Kidney capillary endothelial cell (primary cell): ENCODE measurements at regions not wholly inside any gene's neighbourhood (a gene's known extent, or its start where the extent isn't known, plus 50 kb on each side); places are given as distances from the start of the nearest gene placed in this dataset.
"Not testable (repeated sequence)": the region's sequence is repeated elsewhere in the genome, so short reads cannot be mapped to it uniquely, and the experiment has no call there.

Experiments
- DNase-seq: peaks from one replicate; pipeline ENCODE4 v3.0.0-alpha.2; 2018; ENCODE audit warnings: low spot score

- not testable (repeated sequence) for DNase-seq
Observed at GRCh38 chr1:120465900-120466299, 51.1 kb downstream of the NBPF8 start.

GRCh38 chr1:120477663-120478062, 62.8 kb downstream of the NBPF8 start:
- DNase-seq: not testable (repeated sequence)

DNA sequence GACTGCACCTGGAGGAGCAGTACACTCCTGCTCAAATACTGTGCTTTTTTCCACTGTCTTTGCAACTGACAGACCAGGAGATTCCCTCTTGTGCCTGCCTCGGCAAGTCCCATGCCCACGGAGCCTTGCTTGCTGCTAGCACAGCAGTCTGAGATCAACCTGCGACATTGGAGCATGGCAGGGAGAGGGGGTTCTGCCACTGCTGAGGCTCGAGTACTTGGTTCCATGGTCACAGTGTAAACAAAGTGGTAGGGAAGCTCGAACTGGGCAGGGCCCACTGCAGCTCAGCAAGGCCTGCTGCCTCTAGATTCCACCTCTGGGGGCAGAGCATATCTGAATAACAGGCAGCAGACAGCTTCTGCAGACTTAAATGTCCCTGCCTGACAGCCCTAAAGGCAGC, 63.6 kb downstream of the NBPF8 start:
- not testable (repeated sequence) for DNase-seq

- DNase-seq: not testable (repeated sequence)
Observed at GRCh38 chr1:120487542-120487941, 72.7 kb downstream of the NBPF8 start.

DNA sequence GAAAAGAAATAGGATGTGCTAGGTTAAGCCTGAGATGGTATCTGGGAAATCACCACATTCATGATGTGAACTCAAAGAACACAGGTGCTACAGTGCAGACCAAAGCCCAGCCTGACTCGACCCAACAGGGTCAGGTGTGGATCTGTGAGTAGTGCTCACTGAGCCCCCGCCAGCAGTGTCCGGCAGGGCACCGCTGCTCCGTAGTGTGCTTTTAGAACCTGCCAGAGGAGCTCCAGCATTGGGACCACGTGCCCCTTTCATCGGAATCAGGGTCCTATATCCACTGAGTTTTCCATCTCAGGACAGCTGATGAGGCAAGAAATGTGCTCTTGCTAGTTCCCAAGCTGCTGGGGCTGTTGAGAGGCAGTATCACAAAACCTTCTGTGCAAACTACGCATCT, 74.4 kb downstream of the NBPF8 start:
- not testable (repeated sequence) for DNase-seq

DNA sequence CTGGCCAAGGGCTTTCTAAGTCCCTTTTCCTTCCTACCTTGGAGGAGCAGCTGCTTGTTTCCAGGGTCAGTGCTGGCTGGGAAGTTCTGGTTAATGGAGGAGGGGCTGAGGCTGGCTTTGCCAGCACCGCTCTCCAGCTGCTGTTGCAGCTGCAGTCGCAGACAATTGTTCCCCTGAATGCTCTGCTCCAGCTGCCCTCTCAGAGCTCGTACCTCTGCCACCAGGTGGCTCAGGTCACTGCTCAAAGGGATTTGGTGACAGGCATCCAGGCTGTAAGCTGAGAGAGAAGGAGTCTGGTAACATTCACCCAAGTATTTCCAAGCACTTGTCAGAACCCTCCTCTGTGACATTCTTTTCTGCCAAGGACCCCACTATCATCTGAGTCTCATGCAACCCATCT, 82.3 kb downstream of the NBPF8 start:
- DNase-seq: not testable (repeated sequence)

DNA sequence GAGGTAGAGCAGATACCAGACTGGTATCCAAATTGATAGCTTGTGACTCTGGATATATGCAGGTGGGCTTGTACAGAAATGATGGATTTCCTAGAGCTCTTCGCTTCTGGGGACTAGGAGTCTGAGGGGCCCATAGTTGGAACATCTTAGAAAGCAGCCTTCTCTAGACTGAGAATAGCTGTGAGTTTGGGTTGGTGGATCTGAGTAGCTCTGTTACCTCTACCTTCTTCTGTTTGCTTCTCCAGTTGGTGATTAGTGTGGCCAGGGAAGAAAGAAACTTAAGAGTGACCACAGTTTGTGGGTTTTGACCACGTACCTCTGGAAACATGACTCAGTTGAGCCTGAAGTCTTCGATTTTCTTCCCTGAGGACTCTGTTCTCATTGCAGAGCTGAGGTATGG, 88.4 kb downstream of the NBPF8 start:
- not testable (repeated sequence) for DNase-seq

GRCh38 chr1:120506352-120506751, 91.5 kb downstream of the NBPF8 start:
- DNase-seq: not testable (repeated sequence)

DNA sequence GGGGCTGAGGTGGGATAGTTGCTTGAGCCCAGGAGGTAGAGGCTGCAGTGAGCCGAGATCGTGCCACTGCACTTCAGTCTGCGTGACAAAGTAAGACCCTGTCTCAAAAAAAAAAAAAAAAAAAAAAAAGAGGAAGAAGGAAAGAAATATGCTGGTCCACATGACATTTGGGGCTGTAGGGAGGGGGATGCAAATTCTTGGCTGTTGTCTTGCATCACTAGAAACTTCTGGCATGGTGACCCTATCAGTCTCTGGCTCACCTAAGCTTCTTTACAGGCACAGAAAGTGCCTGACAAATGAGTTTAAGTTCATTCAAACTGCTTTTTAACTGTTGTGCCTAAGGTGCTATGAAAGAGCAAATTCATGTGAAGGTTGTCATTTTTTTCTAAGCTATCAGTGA, 93.5 kb downstream of the NBPF8 start:
- DNase-seq: not testable (repeated sequence)

GRCh38 chr1:120509258-120509657, 94.4 kb downstream of the NBPF8 start:
- not testable (repeated sequence) for DNase-seq

GRCh38 chr1:120513099-120513498, 98.3 kb downstream of the NBPF8 start:
- not testable (repeated sequence) for DNase-seq

DNA sequence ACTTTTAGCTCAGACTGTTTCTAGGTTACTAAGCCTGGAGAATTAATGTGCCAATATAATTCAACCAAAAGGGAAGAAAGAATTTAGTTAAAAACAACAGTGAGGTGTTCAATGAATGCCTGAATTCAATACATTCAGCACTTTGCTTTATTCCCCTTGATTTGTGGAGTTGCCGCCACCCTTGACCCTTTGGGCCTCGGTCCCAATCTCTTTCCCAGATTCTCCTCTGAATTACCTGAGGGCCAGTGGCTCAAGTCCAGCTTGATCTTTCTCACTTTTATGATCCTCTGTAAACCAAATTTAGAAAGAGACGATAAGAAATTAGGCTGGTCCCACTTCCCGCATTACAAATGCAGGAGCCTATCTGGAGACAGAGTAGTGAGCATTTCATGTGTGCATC, 98.7 kb downstream of the NBPF8 start:
- DNase-seq: not testable (repeated sequence)

DNA sequence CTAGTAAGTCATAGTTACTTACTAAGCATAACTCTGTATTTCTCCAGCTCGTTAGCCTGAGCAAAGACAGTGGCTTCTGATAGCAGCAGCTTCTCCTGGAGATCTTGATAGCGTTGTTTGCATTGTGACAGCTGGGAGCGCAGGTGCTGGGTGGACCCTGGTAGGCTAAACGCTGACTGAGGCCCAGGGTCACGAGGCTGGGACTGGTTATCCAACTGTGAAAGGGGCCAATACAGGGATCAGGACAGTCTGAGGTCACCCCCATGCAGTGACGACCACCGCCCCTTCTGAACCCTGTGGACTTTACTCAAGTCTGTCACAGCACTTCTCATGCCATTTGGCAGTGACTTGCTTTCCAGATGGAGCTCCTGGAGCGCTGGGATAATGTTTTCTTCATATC, 104.4 kb downstream of the NBPF8 start:
- DNase-seq: not testable (repeated sequence)

DNA sequence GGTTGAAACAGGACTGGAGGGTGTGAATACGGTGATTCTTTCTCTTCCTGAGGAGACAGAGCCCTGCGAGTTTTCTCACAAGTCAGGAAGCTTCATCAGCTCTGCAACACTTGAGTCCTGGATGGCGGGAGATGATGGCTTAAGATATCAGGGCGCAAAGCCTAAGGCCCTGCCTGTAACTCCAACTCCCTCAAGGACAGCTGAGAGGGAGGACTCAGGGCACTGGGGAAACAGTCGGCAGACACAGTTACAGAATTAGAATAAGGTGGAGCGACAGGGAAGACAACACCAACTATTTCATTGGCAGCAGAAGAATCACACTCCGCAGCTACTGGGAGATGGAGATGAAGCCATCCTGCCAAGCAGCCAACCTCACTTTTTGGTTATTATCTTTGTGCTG, 109.6 kb downstream of the NBPF8 start:
- not testable (repeated sequence) for DNase-seq

DNA sequence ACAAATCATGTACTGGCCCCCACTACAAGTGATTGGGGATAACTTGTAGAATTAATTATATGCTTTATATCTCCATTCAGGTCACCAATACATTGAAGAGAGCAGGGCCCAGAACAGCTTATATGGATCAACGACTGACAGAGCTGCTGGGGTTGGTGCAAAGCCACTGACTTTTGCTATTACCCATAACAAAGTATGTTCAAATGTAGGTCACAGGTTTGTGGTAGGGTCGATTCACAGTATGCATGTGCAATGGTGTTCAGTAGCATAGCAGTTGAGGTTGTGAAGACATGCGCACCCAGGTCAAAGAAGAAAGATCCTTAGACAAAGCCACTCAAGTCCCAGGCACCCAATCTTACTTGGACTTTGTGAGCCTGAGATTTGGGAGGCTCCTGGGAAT, 110.6 kb downstream of the NBPF8 start:
- not testable (repeated sequence) for DNase-seq

DNA sequence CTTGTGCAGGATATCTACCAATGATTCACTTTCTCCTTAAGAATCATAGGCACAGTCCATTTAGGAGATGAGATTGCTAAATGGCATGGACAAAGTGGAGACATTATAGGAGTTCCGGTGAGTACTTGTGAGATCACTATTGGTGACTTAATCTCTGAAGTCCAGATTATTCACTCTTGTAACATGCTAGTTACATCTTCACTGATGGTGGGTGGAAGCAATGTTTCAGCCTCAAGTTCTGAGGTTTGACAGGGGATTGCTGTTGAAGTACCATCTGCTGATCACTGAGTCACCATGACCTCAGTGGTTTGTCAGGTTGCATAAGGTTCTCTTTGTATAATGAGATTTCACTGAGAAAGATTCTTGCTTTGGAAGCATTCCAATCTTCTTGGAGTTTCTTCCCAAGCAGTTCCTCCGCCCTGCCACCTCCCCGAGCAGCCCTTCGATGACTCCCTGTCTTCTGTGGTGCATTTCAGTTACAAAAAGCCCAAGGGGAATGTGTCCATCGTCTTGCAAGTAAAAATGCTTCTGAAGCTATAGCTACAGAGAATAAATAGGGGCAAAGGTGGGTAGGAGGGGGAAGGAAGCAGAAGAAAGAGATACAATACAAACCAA, 114.7 kb downstream of the NBPF8 start:
- not testable (repeated sequence) for DNase-seq

DNA sequence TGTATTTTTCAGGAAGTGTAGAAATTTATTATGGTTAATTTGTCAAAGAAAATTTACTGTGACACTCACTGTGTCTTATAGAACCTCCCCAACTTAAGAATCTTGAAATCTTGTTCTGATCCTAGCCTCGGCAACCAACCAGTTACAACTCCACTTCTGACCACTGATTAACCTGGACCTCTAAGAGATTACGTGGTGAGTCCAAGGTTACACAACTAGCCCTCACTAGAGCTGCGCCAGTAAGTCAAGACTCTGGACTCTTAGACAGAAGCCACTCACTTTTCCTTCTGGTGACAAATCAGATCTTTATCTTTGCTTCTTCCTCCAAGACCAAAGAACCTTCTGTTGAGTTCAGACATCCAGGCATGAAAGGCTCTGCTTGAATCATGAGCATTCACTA, 116.6 kb downstream of the NBPF8 start:
- DNase-seq: not testable (repeated sequence)

GRCh38 chr1:120534361-120535047, 119.7 kb downstream of the NBPF8 start:
- DNase-seq: peak; percentile 10

- DNase-seq: peak; percentile 42
Observed at GRCh38 chr1:120535052-120535451, 120.2 kb downstream of the NBPF8 start.

- DNase-seq: not testable (repeated sequence)
Observed at GRCh38 chr1:120541394-120541793, 126.6 kb downstream of the NBPF8 start.

DNA sequence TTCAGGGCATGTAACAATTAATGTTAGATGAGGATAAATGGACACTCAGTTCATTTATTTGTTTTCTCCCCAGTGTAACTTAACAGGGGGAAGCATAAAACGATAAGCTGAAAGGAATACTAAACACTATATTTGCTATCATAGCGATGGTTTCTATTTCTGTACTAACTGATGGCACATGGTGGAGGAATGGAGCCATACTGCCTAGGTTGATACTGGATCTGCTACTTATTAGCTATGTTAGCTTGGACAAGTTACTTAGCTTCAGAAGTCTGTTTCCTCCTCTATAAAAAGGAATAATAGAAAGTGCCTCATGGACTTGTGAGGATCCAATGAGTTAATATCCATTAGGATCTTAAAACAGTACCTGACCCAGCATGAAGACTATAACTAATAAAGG, 127.5 kb downstream of the NBPF8 start:
- not testable (repeated sequence) for DNase-seq

DNA sequence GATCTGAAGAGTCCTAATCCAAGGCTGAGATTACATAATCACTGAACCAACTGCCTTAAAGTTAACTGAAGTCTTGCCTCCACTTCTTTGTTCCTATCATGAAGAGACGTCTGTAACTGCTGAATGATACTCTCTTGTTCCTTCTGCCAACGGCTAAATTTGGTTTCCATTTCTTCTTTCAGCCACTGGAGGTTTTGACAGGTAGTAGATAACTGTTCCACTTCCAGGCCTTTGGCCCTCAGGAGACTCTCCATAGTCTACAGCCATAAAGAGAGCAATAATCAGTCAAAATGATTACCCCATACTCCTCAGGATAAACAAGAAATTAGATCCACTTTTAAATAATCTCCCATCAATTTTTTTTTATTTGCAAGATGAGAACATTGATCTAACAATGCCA, 128.1 kb downstream of the NBPF8 start:
- DNase-seq: not testable (repeated sequence)

DNA sequence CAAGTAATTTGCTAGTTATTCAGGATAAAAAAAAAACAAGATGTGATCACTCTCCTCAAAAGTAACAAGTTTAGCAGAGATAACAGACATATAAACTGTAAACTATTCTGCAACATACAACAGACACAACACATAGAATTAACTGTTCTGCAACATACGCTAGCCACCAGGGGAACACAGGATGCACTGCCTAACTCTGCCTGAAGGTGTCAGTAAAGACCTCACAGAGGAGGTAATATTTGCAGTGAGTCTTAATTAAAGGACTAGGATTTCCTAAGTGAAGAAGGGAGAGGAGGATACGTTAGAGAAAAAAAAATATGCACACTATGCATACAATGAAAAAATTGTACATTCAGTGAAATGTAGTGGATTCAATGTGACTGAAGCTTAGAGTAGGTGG, 129.6 kb downstream of the NBPF8 start:
- not testable (repeated sequence) for DNase-seq

GRCh38 chr1:120550335-120550734, 135.5 kb downstream of the NBPF8 start:
- not testable (repeated sequence) for DNase-seq
